ENCODE measurements at regions not wholly inside any gene's neighbourhood (a gene's known extent, or its start where the extent isn't known, plus 50 kb on each side); places are given as distances from the start of the nearest gene placed in this dataset.

DNA sequence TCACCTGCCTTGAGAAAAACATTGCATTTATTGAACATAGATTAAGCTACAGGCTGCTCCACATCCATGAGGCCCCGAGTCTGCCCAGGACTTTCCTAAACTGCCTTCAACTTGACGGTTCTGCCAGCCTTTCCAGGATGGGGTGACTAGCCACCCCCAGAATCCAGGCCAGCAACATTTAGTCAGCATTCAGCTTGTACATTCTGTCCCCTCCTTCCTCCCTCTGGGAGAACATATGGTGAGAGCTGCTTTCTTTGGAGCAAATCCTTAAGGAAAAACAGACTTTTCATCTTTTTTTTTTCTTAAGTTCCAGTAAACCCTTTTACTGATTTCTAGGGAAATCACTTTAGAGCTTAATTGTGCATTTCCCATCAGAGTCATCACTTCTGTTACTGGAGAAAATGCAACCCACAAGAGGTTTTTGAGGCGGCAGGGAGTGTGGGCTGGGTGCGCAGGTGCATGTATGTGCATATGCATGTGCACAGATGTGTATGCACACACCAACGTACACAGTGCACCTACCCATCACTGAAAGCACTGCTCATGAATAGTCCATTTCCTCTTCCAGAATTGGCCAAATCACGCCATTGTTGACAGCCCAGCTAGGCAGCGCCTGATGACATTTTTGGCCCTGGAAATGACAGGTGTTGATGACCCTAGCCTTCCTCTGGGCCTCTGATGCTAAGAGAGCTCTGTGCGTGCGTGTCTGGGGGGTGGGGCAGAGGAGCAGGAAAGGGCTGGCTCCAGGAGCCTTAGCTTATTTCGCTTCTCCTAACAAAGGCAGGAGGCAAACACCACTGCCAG is 145.6 kb downstream of the HSD17B3 start:
- TF ChIP-seq POLR2A (IDR thresholded peaks at IDR 0.05): no peak
- TF ChIP-seq, protein P1, sequence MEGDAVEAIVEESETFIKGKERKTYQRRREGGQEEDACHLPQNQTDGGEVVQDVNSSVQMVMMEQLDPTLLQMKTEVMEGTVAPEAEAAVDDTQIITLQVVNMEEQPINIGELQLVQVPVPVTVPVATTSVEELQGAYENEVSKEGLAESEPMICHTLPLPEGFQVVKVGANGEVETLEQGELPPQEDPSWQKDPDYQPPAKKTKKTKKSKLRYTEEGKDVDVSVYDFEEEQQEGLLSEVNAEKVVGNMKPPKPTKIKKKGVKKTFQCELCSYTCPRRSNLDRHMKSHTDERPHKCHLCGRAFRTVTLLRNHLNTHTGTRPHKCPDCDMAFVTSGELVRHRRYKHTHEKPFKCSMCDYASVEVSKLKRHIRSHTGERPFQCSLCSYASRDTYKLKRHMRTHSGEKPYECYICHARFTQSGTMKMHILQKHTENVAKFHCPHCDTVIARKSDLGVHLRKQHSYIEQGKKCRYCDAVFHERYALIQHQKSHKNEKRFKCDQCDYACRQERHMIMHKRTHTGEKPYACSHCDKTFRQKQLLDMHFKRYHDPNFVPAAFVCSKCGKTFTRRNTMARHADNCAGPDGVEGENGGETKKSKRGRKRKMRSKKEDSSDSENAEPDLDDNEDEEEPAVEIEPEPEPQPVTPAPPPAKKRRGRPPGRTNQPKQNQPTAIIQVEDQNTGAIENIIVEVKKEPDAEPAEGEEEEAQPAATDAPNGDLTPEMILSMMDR (IDR thresholded peaks at IDR 0.05): no peak
